Mesendoderm (in vitro differentiated cells): ENCODE measurements at regions not wholly inside any gene's neighbourhood (a gene's known extent, or its start where the extent isn't known, plus 50 kb on each side); places are given as distances from the start of the nearest gene placed in this dataset.

Experiments used
- DNase-seq: peaks from one replicate; pipeline ENCODE4 v3.0.0; 2013
- H2AK5ac ChIP-seq: 2 replicates; pipeline ENCODE4 v1.6.1; 2013; ENCODE audit warnings: low read length, inconsistent platforms
- H2BK120ac ChIP-seq: 2 replicates; pipeline ENCODE4 v1.6.1; 2013; ENCODE audit warnings: low read depth, mild to moderate bottlenecking, low read length, moderate library complexity, mixed read lengths
- H2BK15ac ChIP-seq: replicated peaks from 2 replicates; pipeline ENCODE4 v1.6.1; 2013; ENCODE audit warnings: low read depth, mild to moderate bottlenecking, moderate library complexity
- H2BK5ac ChIP-seq: 2 replicates; pipeline ENCODE4 v1.6.1; 2013; ENCODE audit warnings: low read length, inconsistent platforms
- H3K18ac ChIP-seq: 2 replicates; pipeline ENCODE4 v1.6.1; 2013; ENCODE audit warnings: mild to moderate bottlenecking, low read length, mixed read lengths
- H3K23ac ChIP-seq: one replicate; pipeline ENCODE4 v1.6.1; 2013; ENCODE audit warnings: low read length
- H3K27ac ChIP-seq: 2 replicates; pipeline ENCODE4 v1.5.1; 2013; ENCODE audit warnings: low read depth, mild to moderate bottlenecking, inconsistent platforms, low read length, moderate library complexity
- H3K27me3 ChIP-seq: 2 replicates; pipeline ENCODE4 v1.6.1; 2013; ENCODE audit warnings: low read length, control low read depth, mild to moderate bottlenecking, inconsistent platforms; ENCODE audit not compliant: insufficient read depth, poor library complexity
- H3K36me3 ChIP-seq: 2 replicates; pipeline ENCODE4 v1.6.1; 2013; ENCODE audit warnings: low read length, inconsistent platforms; ENCODE audit not compliant: control insufficient read depth, insufficient read depth
- H3K4ac ChIP-seq: one replicate; pipeline ENCODE4 v1.6.1; 2013; ENCODE audit warnings: low read depth, mild to moderate bottlenecking, low read length, moderate library complexity
- H3K4me1 ChIP-seq: 2 replicates; pipeline ENCODE4 v1.6.1; 2013; ENCODE audit warnings: low read depth, low read length, inconsistent platforms; ENCODE audit not compliant: control insufficient read depth
- H3K4me2 ChIP-seq: 2 replicates; pipeline ENCODE4 v1.6.1; 2013; ENCODE audit warnings: low read length
- H3K4me3 ChIP-seq: 2 replicates; pipeline ENCODE4 v1.5.1; 2013; ENCODE audit warnings: mild to moderate bottlenecking, low read length
- H3K56ac ChIP-seq: one replicate; pipeline ENCODE4 v1.6.1; 2013; ENCODE audit warnings: low read length
- H3K79me1 ChIP-seq: 2 replicates; pipeline ENCODE4 v1.6.1; 2013; ENCODE audit warnings: low read length, inconsistent platforms
- H3K79me2 ChIP-seq: 2 replicates; pipeline ENCODE4 v1.6.1; 2013; ENCODE audit warnings: mild to moderate bottlenecking, low read length; ENCODE audit not compliant: control insufficient read depth, insufficient read depth
- H3K9ac ChIP-seq: 2 replicates; pipeline ENCODE4 v1.6.1; 2013; ENCODE audit warnings: low read length, inconsistent platforms
- H4K5ac ChIP-seq: one replicate; pipeline ENCODE4 v1.6.1; 2013; ENCODE audit warnings: low read length
- H4K8ac ChIP-seq: one replicate; pipeline ENCODE4 v1.6.1; 2013; ENCODE audit warnings: low read depth, mild to moderate bottlenecking, control low read depth, low read length, moderate library complexity
- WGBS: extraction: QIAGEN DNeasy Blood & Tissue Kit; methylation state at CpG from one replicate; pipeline ENCODE4 v1.1.7; 2013; ENCODE audit warnings: low lambda C conversion rate, missing lambda C conversion rate; ENCODE audit not compliant: insufficient coverage; ENCODE audit errors: extremely low coverage; 5-methylcytosine and 5-hydroxymethylcytosine counted together

DNA sequence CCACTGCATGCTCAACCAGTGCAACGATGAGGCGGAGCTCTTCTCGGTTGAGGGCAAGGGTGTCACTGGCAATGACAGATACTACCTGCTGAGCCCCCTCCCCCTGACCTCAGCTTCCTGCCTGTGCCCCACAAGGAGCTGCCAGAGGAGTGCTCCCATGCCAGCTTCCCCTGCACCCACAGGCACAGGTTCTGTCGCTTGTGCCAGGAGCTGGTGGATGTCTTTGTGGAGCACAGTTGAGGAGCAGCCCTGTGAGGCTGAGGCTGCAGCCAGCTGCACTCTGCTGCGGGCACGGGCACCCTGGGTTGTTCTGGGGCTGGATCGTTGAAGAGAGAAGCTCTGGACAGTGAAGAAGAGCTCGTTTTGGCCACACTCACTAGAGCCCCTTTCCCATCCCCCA, 165.3 kb upstream of the ZNF267 start:
- Histone ChIP-seq H3K9ac (no peak overlapping the region), H2BK5ac (no peak overlapping the region)
- no CpG with 5 or more reads among the region's 8 CpGs for WGBS

DNA sequence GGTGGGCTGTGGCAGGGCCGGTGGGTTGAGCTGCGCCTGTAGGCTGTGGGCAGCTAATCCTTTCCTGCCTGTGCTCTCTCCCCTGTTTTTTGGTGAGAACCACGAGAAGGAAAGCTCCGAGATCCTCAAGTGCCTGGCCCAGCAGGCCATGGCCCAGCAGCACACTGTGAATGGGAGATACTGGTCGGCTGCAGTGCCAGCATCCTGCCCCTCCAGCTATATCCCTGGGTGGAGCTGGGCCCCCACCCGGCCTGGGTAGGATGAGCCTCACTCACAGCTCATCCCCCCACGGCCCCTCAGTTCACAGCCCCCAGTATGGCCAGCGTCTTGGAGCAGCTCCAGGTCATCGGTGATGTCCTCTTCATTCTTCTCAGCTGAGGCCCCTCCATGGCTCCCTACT, 164.4 kb upstream of the ZNF267 start:
- WGBS: no CpG with 5 or more reads among the region's 9 CpGs
- H3K4me3 ChIP-seq: no peak overlapping the region
- H3K4me2 ChIP-seq: no peak overlapping the region
- no peak overlapping the region for H3K18ac ChIP-seq
- no peaks in the 10 kb centered on the region for H3K79me1 ChIP-seq
- no peak overlapping the region for H4K8ac ChIP-seq
- H3K4ac ChIP-seq: no peak overlapping the region
- no peak overlapping the region for H3K9ac ChIP-seq
- H2AK5ac ChIP-seq: no peak overlapping the region
- peaks cover 4% of the 10 kb centered on the region for H3K36me3 ChIP-seq
- H3K23ac ChIP-seq: no peak overlapping the region
- no peaks in the 10 kb centered on the region for H3K79me2 ChIP-seq
- no peak overlapping the region for H3K27ac ChIP-seq
- no peaks in the 10 kb centered on the region for H3K4me1 ChIP-seq
- H4K5ac ChIP-seq: no peak overlapping the region
- no peak for DNase-seq
- no peak overlapping the region for H2BK120ac ChIP-seq
- H2BK5ac ChIP-seq: no peak overlapping the region
- no peak overlapping the region for H2BK15ac ChIP-seq
- no peaks in the 10 kb centered on the region for H3K27me3 ChIP-seq
- no peak overlapping the region for H3K56ac ChIP-seq

More for the DNA sequence above, 165.3 kb upstream of the ZNF267 start:
- H3K56ac ChIP-seq: no peak overlapping the region
- no peak overlapping the region for H4K5ac ChIP-seq
- H2BK120ac ChIP-seq: no peak overlapping the region
- no peaks in the 10 kb centered on the region for H3K79me1 ChIP-seq
- H4K8ac ChIP-seq: no peak overlapping the region
- no peak overlapping the region for H3K4me3 ChIP-seq
- H3K4me1 ChIP-seq: no peaks in the 10 kb centered on the region
- no peak overlapping the region for H2BK15ac ChIP-seq
- peaks cover 5% of the 10 kb centered on the region for H3K36me3 ChIP-seq
- H3K27me3 ChIP-seq: no peaks in the 10 kb centered on the region
- H3K4me2 ChIP-seq: no peak overlapping the region
- H2AK5ac ChIP-seq: no peak overlapping the region
- no peak overlapping the region for H3K23ac ChIP-seq
- no peak for DNase-seq
- no peak overlapping the region for H3K18ac ChIP-seq
- H3K79me2 ChIP-seq: no peaks in the 10 kb centered on the region
- H3K27ac ChIP-seq: no peak overlapping the region
- no peak overlapping the region for H3K4ac ChIP-seq

DNA sequence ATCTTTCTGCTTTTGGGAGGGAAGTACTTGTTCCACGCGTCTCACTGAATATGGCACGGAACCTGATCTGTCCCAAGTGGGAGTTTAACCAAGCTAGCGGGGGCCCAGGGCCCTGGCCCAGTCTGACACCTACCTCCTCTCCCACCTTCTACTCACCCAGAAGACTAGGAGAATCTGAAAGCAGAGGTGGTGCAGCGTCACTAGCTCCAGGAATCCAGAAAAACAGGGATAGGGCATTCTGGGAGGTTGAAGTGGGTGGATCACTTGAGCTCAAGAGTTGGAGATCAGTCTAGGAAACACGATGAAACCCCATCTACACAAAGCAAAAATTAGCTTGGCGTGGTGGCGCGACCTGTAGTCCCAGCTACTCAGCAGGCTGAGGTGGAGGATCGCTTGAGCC, 163.5 kb upstream of the ZNF267 start:
- Histone ChIP-seq H3K27me3 (no peaks in the 10 kb centered on the region), H3K18ac (no peak overlapping the region), H4K5ac (no peak overlapping the region), H3K23ac (no peak overlapping the region), H3K9ac (no peak overlapping the region), H3K4me2 (no peak overlapping the region), H3K4ac (no peak overlapping the region), H3K79me2 (peaks cover 8% of the 10 kb centered on the region), H3K4me1 (peaks cover 2% of the 10 kb centered on the region), H2BK120ac (no peak overlapping the region), H3K4me3 (no peak overlapping the region), H3K79me1 (peaks cover 3% of the 10 kb centered on the region), H2AK5ac (no peak overlapping the region), H2BK5ac (no peak overlapping the region), H3K36me3 (peaks cover 1% of the 10 kb centered on the region), H3K27ac (no peak overlapping the region), H2BK15ac (no peak overlapping the region), H4K8ac (no peak overlapping the region), H3K56ac (no peak overlapping the region)
- DNase-seq: no peak
- WGBS: no CpG with 5 or more reads among the region's 10 CpGs

DNA sequence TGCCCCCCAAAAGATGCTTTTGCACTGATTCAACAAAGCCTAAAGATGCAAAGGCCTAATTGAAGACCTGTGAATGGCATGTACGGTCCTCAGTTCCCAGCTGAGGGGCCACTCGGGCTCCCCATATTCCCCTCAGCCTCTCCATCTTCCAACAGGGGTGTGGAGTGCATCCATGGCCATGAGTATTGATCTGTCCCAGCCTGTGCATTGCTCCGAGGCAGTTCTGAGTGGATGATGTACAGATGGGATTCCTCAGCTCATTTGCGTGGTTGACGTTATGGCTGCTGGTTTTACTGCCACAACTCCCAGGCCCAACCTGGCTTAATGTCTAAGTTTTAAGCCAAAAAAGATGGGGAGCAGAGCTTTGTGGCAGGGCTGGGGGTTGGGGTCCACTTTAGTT, 162.7 kb upstream of the ZNF267 start:
- no peak overlapping the region for H4K8ac ChIP-seq
- no peak overlapping the region for H2BK15ac ChIP-seq
- H3K4me3 ChIP-seq: no peak overlapping the region
- no peak overlapping the region for H3K9ac ChIP-seq
- no peak overlapping the region for H3K4me2 ChIP-seq
- no peak overlapping the region for H2AK5ac ChIP-seq
- WGBS: no CpG with 5 or more reads among the region's 5 CpGs
- no peaks in the 10 kb centered on the region for H3K27me3 ChIP-seq
- peaks cover 2% of the 10 kb centered on the region for H3K4me1 ChIP-seq
- H3K27ac ChIP-seq: no peak overlapping the region
- H3K56ac ChIP-seq: no peak overlapping the region
- H3K79me1 ChIP-seq: peaks cover 9% of the 10 kb centered on the region
- no peak for DNase-seq
- no peak overlapping the region for H3K23ac ChIP-seq
- H3K18ac ChIP-seq: no peak overlapping the region
- no peak overlapping the region for H2BK120ac ChIP-seq
- peaks cover 2% of the 10 kb centered on the region for H3K36me3 ChIP-seq
- H3K79me2 ChIP-seq: peaks cover 13% of the 10 kb centered on the region
- H3K4ac ChIP-seq: no peak overlapping the region
- H2BK5ac ChIP-seq: no peak overlapping the region
- H4K5ac ChIP-seq: no peak overlapping the region

DNA sequence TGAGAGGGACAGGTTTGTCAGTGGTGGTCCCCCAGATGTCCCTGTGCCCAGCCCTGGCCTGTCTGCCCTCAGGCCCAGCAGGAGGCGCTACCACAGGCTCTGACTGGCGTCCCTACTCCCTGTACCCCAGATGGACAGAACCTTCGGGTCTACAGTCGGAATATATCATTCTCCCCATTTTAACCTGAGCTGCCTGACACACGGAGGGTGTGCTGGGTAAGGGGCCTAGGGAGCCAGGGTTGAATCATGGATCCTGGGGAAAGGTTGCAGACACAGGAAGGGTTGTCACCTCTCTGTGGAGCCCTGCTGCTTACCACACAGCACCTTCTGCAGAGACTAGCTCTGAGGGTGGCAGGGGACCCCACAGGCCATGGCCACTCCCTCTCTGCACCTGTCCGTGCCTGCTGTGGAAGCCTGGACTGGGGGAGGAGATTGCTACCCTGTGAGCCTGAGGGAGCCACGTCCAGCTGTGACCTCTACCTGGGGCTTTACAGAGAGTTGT, 162.2 kb upstream of the ZNF267 start:
- WGBS: no CpG with 5 or more reads among the region's 7 CpGs
- Histone ChIP-seq H2BK120ac (no peak overlapping the region), H2BK5ac (no peak overlapping the region), H2AK5ac (no peak overlapping the region), H4K8ac (no peak overlapping the region), H3K56ac (no peak overlapping the region), H3K4me2 (no peak overlapping the region), H3K4me3 (no peak overlapping the region), H3K27ac (no peak overlapping the region), H3K79me2 (peaks cover 15% of the 10 kb centered on the region), H3K36me3 (peaks cover 4% of the 10 kb centered on the region), H3K18ac (no peak overlapping the region), H3K9ac (no peak overlapping the region), H3K27me3 (no peaks in the 10 kb centered on the region), H3K23ac (no peak overlapping the region), H3K79me1 (peaks cover 14% of the 10 kb centered on the region), H3K4me1 (peaks cover 2% of the 10 kb centered on the region), H2BK15ac (no peak overlapping the region), H4K5ac (no peak overlapping the region), H3K4ac (no peak overlapping the region)
- DNase-seq: no peak

DNA sequence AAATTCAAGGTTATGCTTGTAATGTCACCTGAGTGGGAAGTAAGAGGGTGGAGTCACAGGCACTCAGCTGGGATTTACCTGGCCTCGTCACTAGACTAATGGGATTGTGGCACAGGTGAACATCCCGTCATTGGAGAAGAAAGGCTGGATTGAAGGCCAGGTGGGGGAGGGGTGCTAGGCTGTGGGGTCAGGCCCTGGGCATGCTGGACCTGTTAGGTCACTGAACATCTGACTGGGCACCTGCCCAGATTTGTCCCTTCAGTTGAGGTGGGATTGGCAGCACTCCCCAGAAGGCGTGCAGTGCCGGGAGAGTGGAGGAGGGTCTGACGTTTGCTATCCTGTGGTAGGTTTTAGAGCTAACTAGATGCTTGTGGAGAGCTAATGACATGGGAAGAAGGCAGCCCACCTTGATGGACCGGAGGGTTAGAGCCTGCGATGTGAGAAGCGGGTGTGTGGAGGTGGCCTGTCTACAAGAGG, 161.5 kb upstream of the ZNF267 start:
- H3K18ac ChIP-seq: no peak overlapping the region
- no peak overlapping the region for H3K27ac ChIP-seq
- H2AK5ac ChIP-seq: no peak overlapping the region
- no peak overlapping the region for H3K9ac ChIP-seq
- H3K27me3 ChIP-seq: no peaks in the 10 kb centered on the region
- H3K79me1 ChIP-seq: peaks cover 14% of the 10 kb centered on the region
- H4K5ac ChIP-seq: no peak overlapping the region
- no CpG with 5 or more reads among the region's 8 CpGs for WGBS
- H2BK15ac ChIP-seq: no peak overlapping the region
- no peak overlapping the region for H3K4me3 ChIP-seq
- H4K8ac ChIP-seq: no peak overlapping the region
- no peak overlapping the region for H2BK120ac ChIP-seq
- no peak overlapping the region for H3K4ac ChIP-seq
- no peak overlapping the region for H2BK5ac ChIP-seq
- peaks cover 15% of the 10 kb centered on the region for H3K79me2 ChIP-seq
- H3K56ac ChIP-seq: no peak overlapping the region
- H3K4me2 ChIP-seq: no peak overlapping the region
- H3K23ac ChIP-seq: no peak overlapping the region
- DNase-seq: no peak
- H3K36me3 ChIP-seq: peaks cover 2% of the 10 kb centered on the region
- H3K4me1 ChIP-seq: peaks cover 2% of the 10 kb centered on the region
